ENCODE measurements at regions not wholly inside any gene's neighbourhood (a gene's known extent, or its start where the extent isn't known, plus 50 kb on each side); places are given as distances from the start of the nearest gene placed in this dataset.

- TF ChIP-seq CTCF (IDR thresholded peaks at IDR 0.05 in 8 of 11, conservative IDR thresholded peaks at IDR 0.05 in 3 of 11) (no peak), POLR2AphosphoS5 (IDR thresholded peaks at IDR 0.05) (no peak)
Measured at GRCh38 chr5:2157372-2157771, 274.6 kb upstream of the IRX4 start.

All from spleen (tissue), 7 donors.